Middle frontal gyrus (tissue), 1 donor: ENCODE measurements at regions not wholly inside any gene's neighbourhood (a gene's known extent, or its start where the extent isn't known, plus 50 kb on each side); places are given as distances from the start of the nearest gene placed in this dataset.

Source experiments
- DNase-seq: peaks from one replicate; pipeline ENCODE4 v3.0.0-alpha.2; 2015; ENCODE audit warnings: low spot score; ENCODE audit errors: extremely low spot score

DNA sequence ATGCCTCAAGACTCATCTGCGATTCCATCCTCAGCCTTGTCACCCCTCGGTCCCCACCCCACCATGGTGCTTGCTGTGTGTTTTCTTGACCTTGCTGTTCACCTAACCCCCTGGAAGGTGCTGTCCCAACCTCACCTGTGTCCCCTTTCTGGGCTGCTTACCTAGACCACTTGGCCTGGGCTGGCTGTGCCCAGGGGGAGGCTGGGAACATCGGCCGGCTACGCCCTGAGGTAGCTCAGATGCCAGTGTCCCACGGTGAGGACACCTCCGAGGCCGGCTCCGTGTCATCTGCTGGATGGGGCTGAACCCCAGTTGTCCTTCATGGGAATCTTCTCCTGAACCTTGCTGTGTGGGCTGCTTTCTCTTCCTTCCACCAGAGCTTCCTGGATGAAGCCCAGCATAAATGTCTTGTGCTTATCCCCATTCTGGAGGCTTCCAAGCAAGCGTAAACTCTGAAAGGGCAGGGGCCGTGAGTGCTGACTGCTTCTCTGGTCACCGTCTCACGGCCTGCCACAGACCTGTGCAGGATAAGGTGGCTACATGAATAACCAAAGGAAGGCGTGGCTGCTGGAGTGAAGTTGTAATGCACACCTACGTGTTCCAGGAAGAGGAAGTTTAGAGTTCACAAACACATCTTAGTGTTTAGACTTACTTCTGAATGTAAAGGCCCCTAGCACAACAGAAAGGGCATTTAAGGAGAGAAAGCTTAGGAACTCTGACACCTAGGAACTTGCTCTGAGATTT is 724.3 kb downstream of the TBC1D22A start:
- DNase-seq = no peak

DNA sequence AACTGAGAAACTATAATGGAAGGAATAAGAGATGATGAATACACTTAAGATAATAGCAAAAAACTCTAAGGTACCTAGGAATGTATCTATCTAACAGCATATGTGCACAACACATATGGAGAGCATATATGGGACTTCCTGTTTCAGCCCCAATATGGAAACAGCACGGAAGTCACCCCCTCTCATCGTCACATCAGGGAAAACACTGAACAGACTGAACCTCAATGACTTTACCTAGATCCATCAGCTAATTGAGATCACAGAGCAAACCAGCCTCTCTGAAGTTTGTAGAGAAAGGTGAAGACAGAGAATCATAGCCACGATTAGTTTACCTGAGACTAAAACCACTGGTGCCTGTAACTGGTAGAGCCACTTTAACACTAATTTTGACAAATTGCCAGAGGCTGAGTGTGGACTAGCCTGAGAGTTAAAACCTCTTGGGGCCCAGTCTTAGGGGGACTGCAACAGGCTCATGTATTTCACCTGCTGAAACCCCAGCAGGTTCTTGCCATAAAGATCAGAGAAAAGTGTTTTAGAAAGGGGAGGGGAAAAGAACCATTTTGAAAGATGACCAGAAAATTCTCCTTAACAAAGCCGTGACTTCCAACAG is 722.6 kb downstream of the TBC1D22A start:
- DNase-seq = no peak

DNA sequence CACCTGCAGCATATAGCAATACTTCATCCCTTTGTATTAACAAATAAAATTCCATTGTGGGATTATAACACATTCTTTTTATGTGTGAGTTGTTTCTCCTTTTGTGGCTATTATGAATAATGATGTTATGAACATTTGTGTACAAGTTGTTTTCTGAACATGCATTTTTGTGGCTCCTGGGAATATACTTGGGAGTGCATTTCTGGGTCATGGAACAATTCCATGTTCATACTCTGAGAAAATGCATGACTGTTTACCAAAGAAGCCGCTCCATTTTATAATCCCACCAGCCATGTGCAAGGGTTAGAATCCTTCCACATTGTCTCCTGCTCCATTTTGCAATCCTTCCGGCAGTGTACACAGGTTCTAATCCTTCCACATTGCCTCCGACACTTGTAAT is 713.8 kb downstream of the TBC1D22A start:
- no peak for DNase-seq

DNA sequence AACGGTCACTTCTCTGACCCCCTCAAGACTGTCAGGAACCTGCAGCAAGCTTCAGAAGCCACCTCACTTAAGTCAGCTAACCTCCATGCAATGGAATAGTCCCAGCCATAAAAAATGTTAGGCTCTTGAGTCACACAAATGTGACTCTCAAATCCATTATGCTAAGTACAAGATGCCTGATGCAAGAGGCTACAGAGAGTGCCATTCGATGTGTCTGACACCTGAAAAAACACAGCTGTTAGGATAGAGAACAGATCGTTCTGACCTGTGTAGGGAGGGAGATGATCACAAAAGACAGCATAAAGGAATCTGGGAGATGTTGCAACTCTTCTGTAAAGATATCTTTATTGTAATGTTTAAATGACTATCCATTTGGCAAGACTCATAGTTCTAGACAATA is 712.4 kb downstream of the TBC1D22A start:
- no peak for DNase-seq

DNA sequence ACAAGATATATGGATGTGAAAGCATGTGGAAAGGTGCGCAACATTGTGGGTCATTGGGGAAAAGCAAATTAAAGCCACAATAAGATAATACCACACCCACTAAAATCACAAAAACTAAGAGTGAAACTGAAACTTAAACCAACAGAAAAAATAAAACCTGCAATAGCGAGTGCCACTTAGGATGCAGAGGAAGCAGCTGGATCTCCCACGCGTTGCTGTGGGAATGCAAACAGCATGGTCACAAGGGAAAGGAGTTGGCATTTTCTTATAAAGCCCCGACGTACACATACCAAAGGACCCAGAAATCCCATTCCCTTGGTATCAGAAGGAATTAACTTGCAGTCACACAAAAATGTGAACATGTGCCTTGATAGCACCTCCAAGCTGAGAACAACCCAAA is 712.0 kb downstream of the TBC1D22A start:
- no peak for DNase-seq

DNA sequence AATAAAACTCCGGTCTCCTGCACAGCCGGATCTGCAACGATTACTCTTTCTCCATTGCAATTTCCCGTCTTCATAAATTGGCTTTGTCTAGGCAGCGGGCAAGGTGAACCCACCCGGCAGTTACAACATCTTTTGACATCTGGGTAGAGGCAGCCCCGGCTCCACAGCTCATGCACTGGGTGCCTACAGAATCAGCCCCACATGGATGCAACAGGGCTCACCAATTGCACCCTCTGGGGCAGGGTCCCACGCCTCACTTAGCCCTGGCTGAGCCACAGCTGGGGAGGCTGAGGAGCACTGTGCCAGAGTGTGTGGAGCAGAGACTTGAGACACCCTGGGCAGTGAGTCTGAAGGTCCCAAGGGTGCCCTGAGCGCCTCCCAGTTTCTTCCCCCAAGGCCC is 710.2 kb downstream of the TBC1D22A start:
- DNase-seq = no peak

DNA sequence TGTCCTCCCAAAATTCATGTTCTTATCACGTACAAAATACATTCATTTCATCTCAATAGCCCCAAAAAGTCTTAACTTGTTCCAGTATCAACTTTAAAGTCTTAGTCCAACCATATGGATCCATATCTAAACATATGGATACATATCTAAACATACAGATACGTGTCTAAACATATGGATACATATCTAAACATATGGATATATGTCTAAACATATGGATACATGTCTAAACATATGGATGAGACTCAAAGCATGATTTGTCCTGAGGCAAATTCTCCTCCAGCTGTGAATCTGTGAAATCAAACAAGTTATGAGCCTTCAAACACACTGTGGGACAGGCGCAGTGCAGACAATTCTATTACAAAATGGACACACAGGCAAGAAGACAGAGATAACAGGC is 709.0 kb downstream of the TBC1D22A start:
- DNase-seq = no peak

DNA sequence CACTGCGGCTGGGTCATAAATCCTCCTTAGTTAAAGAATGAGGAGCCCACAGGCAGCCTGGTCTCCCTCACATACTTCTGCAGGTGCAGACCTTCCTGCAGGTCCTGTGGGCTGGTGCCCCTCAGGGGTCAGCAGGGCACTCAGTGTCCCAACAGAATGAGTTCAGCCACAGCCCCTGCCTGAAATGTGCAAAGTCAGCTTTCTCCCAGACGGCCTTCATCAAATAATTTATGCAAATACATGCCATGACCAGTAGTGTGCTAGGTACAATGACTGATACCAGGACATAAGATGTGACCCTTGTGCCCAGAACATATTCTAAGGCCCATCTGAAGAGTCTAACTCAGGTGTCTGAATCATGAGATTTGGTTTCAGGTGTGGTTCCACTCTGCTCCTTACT is 703.4 kb downstream of the TBC1D22A start:
- no peak for DNase-seq

DNA sequence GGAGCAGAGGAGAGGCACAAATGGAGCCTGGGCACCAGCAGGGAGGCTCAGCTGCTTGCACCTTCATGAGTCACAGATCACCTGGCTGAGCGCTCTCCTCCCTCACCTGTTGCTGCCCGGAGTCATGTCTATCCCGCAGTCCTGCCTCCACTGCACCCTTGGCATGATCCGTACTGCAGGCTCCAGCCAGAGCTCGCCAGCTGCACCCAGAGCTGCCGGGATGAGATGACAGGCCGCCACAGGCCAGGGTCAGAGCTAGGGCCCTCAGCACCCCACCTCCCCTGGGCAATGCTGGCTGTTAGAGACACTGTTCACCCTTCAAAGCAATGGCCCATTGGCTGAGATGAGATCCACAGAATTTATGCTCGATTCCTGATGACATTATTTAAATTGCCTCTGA is 702.8 kb downstream of the TBC1D22A start:
- DNase-seq = no peak

DNA sequence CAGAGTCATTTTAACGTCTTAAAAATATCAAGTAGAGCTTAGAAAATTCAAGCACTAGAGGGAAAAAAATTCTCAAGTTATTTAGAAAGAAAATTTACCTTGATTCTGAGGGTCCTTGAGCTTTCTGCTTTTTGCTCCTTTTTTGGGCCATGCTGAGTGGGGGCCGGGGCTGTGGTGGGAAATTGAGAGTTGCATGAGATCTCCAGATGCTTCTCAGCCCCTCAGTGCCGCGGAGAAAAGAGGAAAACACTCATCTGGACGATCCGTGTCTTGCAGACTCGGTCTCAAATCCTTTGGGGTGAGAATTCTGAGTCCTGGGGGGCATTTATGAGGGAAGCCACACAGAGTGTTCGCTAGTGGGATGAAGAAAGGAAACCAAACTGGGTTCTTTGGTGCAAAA is 700.8 kb downstream of the TBC1D22A start:
- no peak for DNase-seq

DNA sequence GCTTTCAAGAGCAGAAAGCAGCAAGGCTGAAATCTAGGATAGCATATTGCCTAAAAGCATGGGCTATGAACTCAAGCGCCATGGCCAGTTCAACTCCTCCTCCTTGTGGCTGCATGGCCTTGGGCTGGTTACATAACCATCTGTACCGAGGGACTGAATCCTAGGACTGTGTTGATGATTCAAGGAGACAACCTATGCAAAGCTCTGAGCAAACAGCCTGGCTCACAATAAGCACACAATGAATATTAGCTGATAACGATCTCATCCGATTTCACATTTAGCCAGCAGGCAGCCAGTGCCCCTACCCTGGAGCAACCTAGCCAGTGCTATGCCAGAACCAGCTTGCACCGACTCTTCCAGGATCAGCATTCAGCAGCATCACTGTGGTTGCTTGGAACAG is 698.4 kb downstream of the TBC1D22A start:
- no peak for DNase-seq

DNA sequence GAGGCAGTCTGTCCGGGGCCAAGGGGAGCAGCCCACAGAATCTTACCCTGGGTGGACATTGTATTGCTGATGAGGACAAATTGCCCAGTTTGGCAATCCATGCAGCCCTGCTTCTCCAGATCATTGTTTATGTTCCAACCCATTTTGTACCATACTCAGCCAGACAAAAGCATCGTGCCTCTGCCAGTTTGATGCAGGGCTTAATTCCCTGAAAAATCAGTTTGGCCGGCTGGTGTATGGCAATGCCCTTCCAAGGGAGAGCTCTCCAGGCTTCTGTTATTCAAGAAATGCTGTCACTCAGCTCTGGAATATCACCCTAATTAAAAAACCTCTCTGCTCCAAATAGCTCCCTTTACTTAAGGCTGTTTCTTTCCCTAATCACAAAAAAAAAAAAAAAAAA is 697.7 kb downstream of the TBC1D22A start:
- no peak for DNase-seq

DNA sequence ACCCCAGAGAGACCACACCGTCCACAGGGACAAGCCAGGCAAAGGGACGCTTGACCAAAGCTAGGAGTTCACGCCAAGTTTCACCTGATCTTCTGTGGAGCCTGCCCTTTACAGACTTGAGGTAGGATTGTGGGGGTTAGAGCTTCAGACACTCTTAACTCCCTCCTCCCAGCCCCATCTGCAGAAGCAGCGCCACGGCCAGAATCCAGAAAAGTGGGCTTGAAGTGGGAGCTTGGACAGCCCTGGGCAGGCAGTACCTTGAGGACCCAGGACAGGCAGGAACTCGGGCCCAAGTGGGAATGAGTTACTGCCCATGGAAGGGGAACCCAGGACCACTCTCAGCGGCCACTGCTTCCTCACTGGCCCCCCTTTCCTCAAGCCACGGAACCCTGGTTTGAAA is 695.9 kb downstream of the TBC1D22A start:
- no peak for DNase-seq

DNA sequence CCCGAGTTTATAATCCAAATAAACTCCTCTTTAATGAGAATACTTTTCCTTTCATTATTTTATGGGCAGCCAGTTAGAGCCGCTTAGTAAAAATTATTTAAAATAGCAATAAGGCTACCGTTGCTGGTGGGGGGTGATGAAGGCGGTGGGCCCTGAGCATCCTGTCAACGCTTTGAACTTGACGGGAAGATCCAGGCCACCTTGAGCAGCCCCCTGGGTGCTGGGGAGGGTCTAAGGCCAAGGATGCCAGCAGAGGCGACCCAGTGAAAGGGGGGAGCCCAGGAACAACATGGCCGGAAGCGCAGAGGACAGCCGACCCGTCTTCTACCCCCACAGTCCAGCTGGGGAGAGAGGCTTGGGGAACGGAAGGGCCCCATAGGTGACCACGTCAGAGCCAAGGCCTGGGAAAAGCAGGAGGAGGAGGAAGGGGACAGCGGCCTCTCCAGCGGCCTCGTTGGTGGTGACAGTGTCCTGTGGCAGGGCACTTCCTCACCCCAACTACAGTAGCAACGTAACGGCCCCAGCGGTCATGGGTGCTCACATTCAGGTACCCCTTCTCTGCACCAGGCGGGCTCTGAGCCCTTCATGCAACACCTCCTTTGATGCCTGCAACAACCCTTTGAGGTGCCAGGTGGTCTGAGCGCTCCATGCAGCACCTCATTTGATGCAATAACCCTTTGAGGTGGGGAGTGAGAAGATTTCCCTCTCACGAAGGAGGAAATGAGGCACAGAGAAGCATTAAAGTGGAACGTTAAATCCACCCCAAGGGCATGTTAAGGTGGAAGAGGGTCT is 695.3 kb downstream of the TBC1D22A start:
- no peak for DNase-seq

DNA sequence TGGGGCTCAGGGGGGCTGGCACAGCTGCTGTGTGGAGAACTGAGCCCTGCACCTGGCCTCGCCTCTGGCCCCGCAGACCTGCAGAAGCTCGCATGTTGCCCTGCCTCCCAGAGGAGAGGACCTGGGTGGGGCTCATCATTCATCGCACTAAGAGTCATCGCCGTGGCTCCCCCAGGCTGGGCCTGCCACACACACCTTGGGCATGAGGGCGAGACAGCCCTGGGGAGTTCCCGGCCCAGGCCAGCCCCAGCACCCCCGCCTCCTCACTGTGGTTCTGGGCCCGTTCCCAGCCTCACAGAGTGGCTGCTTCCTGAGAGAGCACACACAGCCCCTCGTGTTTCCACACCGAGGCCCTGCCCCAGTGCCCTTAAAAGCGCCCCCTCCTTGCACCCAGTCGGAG is 694.6 kb downstream of the TBC1D22A start:
- DNase-seq = no peak

DNA sequence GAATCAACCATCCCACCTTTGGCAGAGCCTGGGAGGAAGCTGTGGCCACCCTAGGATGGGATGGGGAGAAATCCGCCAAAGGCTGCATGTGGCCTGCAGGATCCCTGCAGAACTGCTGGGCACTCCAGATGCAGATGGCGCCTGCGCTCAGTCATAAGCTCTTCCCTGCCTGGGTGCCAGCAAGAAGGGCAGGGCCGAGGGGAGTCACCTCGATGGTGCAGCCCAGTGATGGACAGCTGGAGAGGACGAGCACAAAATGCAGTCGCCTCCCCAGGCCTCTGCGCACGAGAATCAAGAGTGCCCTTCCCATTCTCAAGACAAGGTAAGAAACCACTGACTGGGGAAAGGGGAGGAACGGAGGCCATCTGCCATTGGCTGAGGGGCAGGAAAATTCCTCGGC is 693.6 kb downstream of the TBC1D22A start:
- no peak for DNase-seq

DNA sequence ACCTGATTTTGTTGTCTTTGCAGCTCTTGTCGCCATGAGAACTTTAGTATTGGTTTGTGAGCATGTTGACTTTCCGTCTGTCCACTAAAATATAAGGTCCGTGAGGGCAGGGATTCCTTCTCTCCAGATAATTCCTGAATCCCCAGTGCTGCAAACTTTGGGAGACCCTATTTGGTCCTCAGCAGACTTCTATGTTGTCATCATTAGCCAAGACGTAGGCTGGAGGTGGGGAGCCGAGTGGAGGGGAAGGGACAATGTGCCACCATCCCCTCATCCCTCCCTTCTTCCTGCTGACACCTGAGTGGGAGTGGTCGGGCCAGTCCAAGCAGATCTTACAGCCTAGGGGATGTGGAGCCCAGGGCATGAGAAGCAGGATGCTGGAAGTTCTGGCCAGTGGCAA is 690.6 kb downstream of the TBC1D22A start:
- DNase-seq = no peak

DNA sequence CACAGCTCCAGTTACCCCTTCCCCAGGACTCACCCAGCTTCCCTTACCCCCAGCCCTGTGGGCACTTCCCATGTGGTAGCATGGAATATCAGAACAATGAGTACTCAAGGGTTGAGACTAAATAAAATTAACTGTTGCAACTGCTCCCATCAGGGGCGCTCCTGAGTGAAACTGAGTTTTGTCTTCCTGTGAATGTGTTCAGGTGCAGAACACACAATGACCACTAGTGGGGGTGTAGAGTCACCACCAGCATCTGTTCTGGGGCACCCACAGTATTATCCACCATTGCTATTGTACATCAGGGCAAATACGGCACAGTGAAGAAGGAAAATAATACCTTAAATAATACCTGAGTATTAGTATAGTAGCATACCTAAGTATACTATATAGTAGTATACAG is 689.7 kb downstream of the TBC1D22A start:
- no peak for DNase-seq

DNA sequence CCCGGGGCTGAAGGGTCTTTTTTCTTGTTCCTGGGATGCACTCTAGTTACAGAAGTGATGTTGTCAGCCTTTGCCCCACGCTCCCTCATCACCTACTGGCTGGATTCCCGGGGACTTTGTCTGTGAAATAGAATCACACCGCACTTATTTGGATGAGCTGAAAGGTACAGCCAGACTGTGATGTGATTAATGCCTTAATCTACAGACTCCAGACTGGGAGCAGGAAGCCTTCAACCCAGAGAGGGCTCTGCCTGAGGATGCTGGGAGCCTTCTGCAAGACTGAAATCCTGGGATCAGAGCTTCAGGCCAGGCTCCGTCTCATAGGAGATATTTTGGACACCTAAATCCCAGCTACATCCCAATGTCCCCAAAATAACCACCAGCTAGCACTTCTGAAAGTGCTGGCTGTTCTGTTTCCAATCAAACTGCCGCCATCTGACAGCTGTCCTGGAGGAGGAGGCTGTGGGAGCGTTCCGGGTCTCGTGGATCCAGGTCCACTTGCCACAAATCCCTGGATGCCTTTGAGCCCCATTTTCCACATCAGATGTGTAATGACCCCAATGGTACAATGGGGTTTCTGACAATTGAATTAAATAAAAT is 688.5 kb downstream of the TBC1D22A start:
- DNase-seq = peak; percentile 40

DNA sequence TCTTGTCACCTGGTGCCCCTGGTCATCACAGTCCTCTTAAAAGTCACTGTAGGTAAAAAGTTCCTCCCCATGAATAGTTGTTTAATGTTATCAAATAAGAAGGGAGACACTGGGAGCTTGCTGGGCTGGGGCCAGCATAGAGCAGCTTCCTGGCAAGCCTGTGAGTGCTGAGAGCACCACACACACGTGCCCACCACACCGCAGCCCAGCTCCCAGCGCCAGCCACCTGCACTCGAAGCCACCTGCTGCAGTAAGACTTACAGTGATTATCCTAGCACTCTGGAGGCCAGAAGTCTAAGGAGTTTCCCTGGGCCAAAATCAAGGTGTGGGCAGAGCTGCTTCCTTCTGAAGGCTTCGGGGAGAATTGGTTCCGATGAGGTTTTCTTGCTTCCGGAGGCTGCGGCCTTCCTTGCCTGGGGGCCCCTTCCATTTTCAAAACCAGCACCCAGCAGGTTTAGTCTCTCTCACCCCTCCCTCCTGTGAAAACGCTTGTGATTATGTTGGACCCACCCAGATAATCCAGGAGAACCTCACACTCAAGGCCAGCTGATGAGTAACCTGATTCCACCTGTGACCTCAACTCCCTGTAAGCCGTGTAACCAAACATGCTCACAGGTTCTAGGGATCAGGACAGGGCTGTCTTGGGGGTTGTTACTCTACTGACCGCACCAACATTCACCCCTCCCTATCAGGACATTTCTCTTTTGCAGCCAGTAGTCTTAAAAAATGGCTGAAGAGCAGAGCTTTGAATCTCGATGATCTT is 687.2 kb downstream of the TBC1D22A start:
- no peak for DNase-seq
